C4-2B (cell line): ENCODE measurements at regions not wholly inside any gene's neighbourhood (a gene's known extent, or its start where the extent isn't known, plus 50 kb on each side); places are given as distances from the start of the nearest gene placed in this dataset.

Source experiments
- H3K27ac ChIP-seq: fragments of 450-650 bp; 2 replicates; pipeline ENCODE4 v1.5.1; 2017
- CTCF ChIP-seq: fragments of 450-650 bp; conservative IDR thresholded peaks from 2 replicates; pipeline ENCODE4 v1.5.1; 2017; ENCODE audit warnings: mild to moderate bottlenecking
- ZFX ChIP-seq: fragments of 450-650 bp; IDR thresholded peaks from 2 replicates; pipeline ENCODE4 v1.6.1; 2017

DNA sequence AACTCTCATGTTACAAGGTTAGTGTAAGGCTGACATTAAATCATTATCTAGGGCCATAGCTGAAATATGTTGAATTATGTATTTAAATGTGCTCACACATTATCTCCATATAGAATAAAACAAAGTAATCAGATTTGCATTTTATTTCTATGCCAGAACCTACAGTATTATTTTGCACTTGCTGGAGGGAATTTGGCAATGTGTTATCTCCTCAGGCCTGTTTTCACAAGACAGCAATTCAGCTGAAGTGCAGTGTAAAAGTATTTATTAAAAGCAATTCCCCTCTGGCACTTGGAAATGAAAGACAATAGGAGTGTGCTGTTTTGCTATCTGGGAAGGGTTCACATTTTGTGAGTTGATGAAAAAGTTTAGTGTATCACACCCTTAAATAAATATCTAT lies 276.3 kb downstream of the DNAJB9 start:
- no peak overlapping the region for H3K27ac ChIP-seq
- TF ChIP-seq ZFX (no peak), CTCF (no peak)

GRCh38 chr7:108846471-108846870 lies 276.8 kb downstream of the DNAJB9 start:
- TF ChIP-seq CTCF (no peak), ZFX (no peak)
- no peak overlapping the region for H3K27ac ChIP-seq

DNA sequence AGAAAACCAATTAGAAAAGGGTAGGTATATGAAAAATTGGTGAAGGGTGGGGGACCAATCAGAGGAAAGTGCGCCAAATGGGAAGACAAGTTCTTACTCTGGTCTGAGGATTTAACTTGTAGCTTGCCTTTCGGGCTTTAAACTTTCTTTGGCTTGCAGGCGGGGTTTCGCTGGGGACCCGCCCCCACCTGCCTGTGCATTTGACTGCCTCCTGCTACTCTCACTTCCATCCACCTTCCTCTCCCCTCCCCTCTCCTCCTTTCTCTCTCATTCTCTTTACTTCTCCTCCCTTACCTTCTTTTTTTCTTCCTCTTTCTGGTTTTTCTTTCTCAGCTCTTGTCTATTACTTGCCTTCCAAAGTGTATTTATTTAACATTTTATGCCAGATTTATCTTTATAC lies 278.8 kb downstream of the DNAJB9 start:
- no peak overlapping the region for H3K27ac ChIP-seq
- TF ChIP-seq ZFX: no peak
- no peak for TF ChIP-seq CTCF

- TF ChIP-seq ZFX (no peak), CTCF (no peak)
- no peak overlapping the region for H3K27ac ChIP-seq
Measured at GRCh38 chr7:108860615-108861014, 290.9 kb downstream of the DNAJB9 start.

- TF ChIP-seq ZFX (no peak), CTCF (no peak)
- no peak overlapping the region for H3K27ac ChIP-seq
Measured at GRCh38 chr7:108861071-108861470, 291.4 kb downstream of the DNAJB9 start.

- TF ChIP-seq ZFX (no peak), CTCF (no peak)
Measured at GRCh38 chr7:108863227-108863848, 293.7 kb downstream of the DNAJB9 start.

DNA sequence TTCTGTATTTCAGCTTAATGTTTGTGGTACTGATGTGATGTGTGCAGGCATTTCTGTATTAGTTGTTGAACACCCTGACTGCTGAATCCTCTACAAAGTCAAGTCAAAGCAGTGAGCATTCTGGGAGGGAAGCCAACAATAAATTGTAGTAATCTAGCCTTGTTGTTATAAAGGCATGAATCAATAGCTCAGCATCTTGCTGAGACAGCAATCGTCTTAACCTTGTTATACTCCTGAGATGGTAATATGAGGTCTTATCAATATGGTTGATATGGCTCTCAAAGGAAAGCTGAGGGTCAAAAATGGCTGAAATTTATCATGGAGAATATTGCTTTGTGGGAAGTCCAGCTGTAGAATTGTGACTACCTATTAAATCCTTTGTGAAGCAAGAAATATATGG lies 299.4 kb downstream of the DNAJB9 start:
- H3K27ac ChIP-seq: no peak overlapping the region
- no peak for TF ChIP-seq ZFX
- no peak for TF ChIP-seq CTCF

More at GRCh38 chr7:108863227-108863848, 293.7 kb downstream of the DNAJB9 start:
- peak overlapping the region; percentile 5; the same call in 1 of the 2 replicates for H3K27ac ChIP-seq
